Suppressor macrophage treated with lipopolysaccharide for 1 hour (primary cell): ENCODE measurements at regions not wholly inside any gene's neighbourhood (a gene's known extent, or its start where the extent isn't known, plus 50 kb on each side); places are given as distances from the start of the nearest gene placed in this dataset.

Experiments
- DNase-seq, 3 donors: peaks; one replicate each; pipeline ENCODE4 v3.0.0-alpha.2; 2020 to 2022

DNA sequence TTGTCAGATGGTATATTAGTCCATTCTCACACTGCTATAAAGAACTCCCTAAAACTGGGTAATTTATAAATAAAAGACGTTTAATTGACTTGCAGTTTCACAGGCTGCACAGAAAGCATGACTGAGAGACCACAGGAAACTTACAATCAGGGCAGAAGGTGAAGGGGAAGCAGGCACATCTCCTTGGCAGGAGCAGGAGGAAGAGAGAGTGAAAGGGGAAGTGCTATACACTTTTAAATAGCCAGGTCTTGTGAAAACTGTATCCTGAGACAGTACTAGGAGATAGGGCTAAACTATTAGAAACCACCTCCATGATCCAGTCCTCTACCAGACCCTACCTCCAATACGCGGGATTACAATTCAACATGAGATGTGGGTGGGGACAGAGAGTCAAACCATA, 193.9 kb upstream of the KCNG1 start:
- no peak for DNase-seq

DNA sequence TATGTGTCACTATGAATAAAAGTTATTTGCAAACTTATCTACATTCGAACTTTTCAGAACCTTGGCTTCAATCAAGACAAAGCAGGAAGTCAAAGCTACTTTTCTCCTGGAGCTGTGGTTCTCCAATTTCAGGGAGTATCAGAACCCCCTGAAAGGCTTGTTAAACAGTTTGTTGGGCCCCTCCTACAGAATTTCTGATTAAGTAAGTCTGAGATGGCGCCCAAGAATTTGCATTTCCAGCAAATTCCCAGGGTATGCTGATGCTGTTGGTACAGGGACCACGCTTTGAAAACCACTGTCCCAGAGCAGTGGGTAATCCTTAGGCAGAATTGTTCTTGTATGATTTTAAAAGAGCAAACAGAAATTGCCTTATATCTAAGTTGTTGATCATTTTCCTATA, 189.9 kb upstream of the KCNG1 start:
- DNase-seq: no peak

DNA sequence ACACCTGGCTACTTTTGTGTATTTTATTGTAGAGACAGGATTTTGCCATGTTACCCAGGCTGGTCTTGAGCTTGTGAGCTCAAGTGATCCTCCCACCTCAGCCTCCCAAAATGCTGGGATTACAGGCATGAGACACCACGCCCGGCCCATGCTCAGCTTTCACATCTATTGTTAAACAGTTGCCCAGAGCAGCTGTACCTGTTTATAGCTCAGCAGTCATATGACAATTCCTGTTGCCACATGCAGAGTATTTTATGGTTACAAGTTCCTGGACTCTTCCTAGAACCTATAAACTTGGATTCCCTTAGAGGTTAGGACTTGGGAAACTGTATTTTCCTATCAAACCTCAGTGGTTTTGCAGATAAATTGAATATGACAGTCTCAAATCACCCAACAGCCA, 188.3 kb upstream of the KCNG1 start:
- no peak for DNase-seq

DNA sequence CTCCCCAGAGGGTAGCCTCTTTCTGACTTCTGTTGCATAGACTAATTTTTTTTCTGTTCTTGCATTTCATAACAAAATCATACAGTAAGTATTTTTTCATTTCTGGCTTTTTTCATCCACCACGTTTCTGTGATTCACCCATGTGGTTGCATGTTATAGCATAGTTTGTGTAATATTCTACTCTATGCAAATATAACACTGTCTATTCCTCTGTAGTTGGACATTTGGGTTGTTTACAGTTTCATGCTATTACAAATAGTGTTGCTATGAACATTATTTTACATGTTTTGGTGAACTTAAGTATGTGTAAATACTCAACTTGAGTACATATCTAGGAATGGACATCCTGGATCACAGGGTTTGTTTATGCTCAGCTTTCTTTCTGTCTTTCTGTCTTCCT, 187.2 kb upstream of the KCNG1 start:
- no peak for DNase-seq

DNA sequence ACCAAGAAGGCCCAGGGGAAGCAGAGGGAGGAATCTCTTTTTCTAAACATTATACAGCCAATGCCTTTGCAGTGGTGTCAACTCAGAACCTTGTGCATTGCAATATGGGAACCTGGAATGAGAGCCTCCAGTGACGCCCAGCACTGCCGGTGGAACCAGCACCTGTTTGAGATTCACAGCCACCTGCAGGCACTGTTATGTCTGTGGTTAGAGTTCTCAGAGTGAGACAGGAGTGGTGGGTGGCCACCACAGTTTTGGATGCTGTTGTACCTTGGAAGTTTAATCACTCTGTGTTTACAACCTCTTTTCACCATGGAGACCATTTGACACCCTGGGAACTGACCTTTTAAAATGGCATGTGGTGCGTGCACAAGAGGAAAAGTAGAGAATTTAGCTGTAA, 185.3 kb upstream of the KCNG1 start:
- no peak for DNase-seq

DNA sequence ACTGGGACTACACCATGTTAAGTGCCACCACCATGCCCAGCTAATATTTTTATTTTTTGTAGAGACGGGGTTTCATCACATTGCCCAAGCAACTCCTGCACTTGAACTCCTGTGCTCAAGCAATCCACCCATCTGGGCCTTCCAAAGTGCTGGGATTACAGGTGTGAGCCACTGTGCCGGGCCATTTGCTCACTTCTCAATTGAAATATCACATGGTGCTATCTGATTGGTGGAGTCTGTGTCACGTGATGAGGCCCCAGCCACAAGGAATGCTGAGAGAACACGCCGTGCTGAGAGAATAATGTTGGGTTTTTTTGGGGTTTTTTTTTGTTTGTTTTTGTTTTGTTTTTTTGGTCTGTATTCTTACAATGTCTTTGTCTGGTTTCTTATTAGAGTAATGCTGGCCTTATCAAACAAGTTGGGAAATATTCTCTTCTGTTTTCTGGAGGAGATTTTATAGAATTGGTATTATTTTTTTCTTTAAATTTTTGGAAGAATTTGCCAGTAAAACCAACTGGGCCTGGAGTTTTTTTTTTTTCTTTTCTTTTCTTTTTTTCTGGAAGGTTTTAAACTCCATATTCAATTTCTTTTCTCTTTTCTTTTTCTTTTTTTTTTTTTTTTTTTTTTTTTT, 183.2 kb upstream of the KCNG1 start:
- peak; percentile 12 to 21 (median 12) for DNase-seq

DNA sequence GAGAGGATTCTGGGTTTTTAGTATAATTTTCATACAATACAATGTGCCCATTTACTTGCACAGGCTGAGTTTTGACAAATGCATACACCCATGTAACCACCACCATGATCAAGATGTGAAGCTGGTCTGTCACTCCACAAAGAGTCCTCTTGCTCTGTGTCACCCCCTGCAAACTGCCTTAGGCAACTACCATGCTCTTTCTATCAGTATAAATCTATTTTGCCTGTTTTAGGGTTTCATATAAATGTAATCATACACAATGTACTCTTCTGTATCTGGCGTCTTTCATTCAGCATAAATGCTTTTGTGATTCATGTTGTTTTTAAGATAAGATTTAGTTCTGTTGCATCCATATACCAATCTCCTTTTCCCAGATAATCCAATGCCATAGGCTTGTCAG, 181.9 kb upstream of the KCNG1 start:
- DNase-seq: no peak

DNA sequence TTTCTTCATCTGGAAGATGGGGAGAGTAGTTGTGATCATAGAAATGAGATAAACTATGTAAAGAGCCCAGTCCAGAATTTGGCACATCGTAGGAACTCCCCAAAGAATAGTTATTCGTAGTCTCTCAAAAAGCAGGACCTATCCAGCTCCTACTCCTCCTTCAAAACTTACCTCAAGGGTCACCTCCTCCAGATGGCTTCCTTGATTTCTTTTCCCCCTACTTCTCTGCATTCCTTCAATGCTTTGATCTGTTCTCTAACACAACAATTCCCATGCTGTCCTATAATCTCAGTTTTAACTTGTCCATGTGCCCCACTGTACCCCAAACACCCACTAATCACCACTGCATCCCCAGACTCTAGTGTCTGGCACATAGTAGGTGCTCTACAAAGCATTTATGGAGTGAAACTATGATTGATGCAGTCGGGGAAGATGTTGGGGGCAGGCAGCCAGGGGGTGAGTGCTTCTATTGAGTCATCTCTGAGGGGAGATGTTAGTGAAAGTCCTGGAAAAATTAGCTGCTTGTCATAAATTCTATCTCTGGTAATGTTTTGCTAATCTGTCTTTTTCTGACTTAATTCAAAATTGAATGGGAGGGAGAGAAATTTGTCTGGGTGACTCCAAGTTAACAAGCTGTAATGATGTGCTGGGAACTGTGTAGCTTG, 181.3 kb upstream of the KCNG1 start:
- DNase-seq: no peak

DNA sequence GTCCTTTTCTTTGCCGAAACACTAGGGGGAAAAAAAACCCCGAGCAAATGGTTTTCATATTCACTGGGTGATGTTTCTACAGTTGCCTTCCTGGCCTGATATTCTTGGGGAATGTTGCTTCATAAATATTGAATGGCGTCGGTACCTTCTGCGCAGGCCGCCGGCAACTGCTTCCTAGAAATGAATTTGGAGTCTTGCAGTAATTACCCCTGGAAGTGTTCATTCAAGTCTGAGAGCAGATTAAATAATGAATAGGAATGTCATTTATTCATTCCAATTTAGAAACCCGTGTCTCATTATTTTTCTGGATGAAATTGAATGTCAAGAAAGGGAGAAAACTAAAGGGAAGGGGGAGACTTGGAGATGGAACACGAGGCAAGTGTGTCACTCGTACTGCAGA, 179.4 kb upstream of the KCNG1 start:
- DNase-seq: no peak

DNA sequence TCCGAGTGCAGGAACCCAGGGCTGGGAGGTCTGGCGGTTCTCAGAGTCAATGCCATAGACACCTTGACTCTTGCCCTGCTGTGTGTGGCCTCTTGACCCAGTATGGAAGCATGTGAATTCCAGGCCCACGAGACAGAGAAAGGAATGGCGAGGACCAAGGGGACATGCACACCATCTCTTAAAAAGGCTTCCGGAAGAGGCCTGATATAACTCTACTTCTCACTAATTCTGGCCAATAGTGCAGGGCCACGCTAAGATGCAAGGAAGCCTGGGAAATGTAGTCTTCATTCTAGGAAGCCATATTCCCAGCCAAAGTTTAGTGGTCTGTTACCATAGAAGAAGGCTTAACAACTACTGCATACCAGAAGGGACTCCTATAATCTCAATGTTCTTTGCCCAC, 177.0 kb upstream of the KCNG1 start:
- no peak for DNase-seq

DNA sequence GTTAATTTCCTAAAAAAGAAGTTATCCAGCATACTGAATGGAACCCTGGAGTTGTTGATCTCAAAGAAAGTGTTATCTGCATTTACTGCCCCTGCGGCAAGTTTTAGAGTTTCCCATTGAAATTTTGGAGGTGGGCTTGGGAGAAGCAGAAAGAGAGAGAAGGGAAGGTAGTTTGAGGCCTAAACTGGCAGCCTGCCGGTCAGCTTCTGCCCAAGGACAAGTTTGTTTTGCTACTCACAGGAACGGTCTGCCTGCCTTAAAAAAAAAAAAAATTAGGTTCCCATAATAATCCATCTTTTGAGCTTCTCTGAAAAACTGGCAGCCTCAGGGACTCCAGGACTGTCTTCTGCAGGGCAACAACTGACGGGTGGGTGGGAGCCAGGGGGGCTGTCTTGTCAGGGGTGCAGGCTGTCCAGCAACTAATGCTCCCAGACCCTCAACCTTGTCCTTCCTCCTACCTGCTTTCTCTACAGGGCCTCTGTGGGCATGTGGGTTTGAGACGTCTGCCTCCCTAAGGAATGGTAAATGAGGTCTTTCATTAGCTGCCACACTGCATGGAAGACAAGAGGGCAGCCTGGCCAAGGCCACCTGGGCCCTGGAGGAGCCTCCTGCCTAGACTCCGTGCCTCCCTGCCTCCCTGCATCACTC, 176.1 kb upstream of the KCNG1 start:
- DNase-seq: no peak

DNA sequence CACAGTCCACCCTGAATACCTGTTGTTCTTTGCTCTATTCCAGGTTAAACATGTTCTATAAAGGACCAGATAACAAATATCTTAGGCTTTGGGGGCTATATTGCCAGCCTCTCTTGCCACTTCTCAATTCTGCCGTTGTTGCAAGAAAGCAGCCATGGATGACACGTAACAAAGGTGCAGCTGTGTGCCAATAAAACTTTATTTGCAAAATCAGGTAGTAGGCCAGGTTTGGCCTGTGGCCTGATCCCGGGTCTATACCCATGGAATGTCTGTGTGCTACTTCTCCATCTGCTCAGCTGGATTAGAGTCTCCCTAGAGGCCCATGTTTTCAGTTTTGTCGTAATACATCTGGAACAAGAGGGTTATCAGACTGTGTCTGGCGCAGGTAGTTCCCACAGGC, 175.3 kb upstream of the KCNG1 start:
- no peak for DNase-seq

DNA sequence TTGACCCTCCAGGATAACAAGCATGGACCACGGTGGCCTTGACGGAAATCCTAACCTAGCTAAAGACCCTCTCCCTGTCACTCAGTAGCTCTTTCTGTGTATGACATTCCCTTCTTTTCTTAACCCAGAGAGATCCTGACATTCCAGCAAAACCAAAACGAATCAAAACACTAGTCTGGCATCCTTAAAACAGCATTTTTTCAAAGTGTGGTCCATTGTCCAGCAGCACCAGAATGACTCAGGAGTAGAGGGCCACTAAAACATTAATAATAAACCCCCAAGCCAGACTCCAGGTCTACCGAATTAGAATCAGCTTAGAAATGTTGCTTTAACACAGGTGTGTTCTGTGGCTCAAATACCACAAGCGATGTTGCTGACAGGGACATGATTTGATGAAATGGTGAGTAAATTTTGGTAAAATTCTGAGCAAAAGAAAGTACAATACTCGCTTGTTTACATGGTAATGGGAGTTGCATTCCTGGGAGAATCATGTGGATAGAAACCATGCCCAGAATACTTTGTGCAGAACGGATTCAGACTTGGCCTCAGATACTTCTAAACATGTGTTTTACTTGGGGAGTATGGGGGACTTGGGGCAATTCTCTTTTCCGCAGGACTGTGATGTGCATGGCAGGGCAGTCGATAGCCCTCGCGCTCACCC, 174.2 kb upstream of the KCNG1 start:
- no peak for DNase-seq

DNA sequence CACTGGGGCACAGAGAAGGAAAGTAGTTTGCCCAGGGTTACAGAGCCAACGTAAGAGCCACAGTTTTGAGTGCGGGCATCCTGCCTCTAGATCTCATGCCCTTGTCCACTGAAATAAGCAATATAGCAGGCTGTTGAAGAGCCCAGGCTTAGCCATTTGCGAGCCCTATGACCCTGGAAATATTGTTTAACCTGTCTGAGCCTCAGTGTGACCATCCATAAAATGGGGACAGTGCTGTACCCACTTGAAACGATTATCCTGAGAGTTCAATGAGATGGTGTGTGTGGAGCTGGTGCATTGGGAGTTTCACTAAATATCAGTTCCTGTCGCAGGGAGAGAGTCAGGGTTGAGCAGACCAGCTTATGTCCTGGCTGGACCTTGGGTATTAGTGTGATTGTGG, 173.1 kb upstream of the KCNG1 start:
- no peak for DNase-seq

DNA sequence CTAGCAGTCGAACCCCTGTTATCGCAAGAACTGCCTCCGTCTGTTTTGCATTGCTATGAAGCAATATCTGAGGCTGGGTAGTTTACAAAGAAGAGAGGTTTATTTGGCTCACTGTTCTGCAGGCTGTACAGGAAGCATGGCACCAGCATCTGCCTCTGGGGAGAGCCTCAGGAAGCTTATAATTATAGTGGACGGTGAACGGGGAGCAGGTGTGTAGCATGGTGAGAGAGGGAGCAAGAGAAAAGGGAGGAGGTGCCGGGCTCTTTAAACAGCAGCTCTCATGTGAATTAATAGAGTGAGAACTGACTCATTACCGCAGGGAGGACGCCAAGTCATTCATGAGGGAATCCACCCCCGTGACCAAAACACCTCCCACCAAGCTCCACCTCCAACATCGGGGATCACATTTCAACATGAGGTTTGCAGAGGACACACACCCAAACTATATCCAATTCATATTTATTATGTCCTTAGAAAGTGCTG, 172.6 kb upstream of the KCNG1 start:
- DNase-seq: no peak

DNA sequence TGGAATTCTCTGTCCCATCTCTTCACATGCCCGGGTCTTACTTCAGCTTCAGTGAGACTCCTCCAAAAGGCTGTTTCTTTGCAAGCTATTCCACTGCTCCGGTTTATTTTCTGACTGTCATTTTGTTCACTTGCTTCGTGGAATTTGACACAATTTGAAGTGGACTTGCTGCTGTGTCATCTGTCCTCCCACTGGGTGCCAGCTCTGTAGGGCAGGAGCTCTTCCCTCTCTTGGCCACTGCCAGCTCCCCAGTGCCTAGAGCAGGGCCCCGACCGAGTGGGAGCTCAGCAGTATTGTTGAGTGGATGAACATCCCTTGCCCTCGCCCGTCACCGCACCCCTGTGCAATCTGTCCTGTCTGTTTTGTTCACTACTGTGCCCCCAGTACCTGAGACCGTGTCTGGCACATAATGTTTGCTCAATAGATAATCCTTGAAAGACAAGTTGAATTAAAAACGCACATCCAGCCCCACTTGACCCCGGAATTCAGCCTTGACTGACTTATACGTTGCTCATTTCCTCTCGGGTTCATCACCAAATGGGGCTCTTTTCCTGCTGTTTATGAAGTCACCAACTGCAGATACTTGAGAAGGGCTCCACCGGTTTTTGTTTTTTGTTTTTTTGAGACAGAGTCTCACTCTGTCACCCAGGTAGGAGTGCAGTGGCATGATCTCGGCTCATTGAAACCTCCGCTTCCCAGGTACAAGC, 170.3 kb upstream of the KCNG1 start:
- no peak for DNase-seq

DNA sequence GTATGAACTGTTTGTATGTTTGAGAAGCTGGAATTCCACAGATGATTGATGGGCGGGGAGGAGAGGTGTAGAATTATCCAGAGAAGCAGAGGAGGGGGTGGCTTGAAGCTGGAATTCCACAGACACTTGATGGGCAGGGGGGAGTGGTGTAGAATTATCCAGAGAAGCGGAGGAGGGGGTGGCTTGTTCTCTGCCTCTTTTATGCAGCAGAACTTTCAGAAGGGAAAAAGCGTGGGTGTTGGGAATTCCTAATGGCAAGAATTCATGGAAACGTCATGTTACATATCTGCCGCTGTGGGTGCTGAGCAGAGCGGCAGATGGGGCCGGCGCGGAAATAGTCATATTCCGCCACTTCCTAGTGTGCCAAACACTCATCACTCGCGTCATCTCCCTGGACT, 167.9 kb upstream of the KCNG1 start:
- no peak for DNase-seq

DNA sequence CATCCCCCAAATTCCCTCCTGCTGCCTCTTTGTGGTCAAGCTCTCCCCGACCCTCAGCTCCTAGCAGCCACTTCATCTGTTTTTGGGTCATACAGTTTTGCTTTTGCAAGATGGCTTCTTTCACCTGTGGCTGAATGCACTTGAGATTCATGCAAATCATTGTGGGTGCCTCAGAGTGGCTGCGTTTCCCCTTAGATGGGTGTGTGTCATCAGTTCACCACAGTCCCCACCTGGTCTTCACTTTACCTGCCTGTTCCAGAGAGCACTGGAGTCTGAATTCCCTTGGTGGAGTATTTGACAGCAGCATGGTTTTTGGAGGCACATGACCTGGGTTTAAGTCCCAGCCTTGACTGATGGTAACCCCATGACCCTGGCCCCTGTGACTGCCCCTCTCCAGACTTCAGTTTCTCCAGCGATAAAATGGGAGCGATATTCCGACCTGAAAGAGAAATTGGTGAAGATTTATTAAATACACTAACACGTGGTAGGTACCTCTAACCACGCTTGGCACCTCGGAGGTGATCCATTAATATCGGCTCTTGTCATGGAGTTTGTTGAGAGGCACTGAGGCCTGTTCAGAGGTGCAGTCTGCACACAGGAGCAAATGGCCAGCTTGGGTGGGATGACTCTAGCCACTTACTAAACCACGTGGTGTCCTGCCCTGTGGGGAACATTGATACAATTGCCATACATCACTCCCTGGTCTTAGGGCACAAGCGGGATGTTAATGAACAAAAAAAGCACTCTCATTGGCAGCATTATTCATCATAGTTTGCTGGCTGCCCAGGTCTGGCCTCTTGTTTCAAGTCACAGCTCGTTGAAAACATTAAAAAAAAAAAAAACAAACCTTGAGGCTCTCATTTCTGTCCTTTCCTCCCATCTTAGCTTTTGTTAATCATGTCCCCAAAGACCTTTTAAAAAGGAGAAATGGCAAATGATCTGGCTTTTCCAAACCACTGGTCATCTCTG, 167.2 kb upstream of the KCNG1 start:
- DNase-seq: no peak

DNA sequence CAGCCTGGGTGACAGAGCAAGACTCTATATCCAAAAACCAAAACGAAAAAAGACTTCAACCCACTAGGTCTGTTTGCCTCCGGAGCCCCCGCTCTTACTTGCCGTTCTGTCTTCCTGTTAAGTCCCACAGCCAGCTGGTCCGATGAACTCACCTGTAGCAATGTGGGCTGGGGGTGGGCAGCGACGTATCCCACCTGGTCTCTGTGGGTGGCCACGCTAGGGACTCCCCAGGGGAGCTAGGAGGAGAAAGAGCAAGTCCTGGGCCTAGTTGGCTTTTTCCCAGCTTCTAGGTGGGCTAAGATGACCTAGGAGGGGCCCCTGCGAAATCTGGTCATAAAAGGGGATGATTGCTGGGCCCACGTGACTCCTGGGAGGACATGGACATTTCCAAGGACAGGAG, 166.0 kb upstream of the KCNG1 start:
- no peak for DNase-seq

DNA sequence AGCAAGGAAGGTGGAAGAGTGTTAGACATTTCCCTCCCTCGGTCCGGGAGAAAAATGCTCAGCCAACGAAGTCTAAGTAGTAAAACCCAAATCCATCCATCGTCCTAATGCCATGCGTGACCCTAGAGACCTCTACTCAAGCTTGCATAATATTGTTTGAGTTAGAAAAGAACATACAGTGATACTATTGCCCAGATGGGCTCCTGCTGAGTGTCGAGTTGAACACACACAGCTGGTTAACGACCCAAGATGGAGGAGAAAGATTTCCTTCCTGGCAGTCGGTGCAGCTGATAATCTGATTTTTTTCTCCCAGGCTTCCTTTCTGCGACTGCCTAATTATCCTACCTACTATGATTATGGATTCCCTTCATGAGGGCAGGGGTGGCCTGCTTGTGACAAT, 164.4 kb upstream of the KCNG1 start:
- no peak for DNase-seq

DNA sequence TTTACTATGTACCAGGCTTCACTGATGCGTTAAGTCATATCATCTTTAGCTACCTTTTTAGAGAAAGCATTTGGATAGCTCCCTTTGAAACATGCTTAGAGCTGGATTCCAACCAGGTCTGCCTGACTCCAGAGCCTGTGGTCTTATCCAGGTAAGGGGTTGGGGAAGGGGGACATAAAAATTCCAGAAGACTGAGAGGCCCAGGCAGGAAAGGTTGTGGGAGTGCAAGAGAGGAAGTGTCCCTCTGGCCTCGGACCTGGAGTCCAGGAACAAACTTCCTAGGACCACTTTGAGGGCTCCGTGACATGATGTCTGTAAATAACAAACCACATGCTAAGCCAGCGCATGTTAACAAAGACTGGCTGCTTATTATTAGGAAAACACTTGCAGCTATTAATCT, 163.0 kb upstream of the KCNG1 start:
- no peak for DNase-seq

DNA sequence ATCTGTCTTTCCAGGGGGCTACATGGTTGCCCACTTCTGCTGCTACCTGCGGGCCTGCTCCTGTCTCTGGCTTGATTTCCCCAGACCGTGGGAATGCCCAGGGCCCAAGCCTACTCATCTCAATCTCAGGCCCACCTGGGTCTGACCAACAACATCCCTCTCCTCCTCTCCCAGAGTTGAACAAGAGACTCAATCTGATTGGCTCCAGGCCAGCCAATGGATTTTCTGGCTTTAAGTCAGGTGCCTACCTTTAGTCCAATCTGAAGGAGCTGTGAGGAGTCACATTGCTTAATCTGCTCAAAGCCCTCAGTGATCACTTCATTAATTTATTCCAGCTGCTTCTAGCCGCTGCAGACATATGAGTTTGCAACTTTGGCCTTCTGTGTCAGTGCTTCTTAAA, 162.4 kb upstream of the KCNG1 start:
- no peak for DNase-seq
